OCI-LY1 (cell line): ENCODE measurements at regions not wholly inside any gene's neighbourhood (a gene's known extent, or its start where the extent isn't known, plus 50 kb on each side); places are given as distances from the start of the nearest gene placed in this dataset.

Source experiments
- H2AFZ ChIP-seq: fragments of 200-600 bp; sonication (generic), shearing (Covaris generic); 2 replicates; pipeline ENCODE4 v1.6.0; 2014; ENCODE audit warnings: antibody characterized with exemption, mild to moderate bottlenecking, low read length
- H3F3A ChIP-seq: fragments of 200-600 bp; sonication (generic), shearing (Covaris generic); 2 replicates; pipeline ENCODE4 v1.6.0; 2014; ENCODE audit warnings: mild to moderate bottlenecking, antibody characterized with exemption, low read length, moderate library complexity; ENCODE audit not compliant: insufficient read depth
- H3K27ac ChIP-seq: fragments of 200-600 bp; sonication (generic); 2 replicates; pipeline ENCODE4 v1.5.1; 2014; ENCODE audit warnings: low read length, mixed run types, mild to moderate bottlenecking, low read depth; ENCODE audit not compliant: poor library complexity, severe bottlenecking
- H3K27me3 ChIP-seq: fragments of 200-600 bp; sonication (generic); 2 replicates; pipeline ENCODE4 v1.6.0; 2014; ENCODE audit warnings: antibody characterized with exemption, mild to moderate bottlenecking, low read length, moderate library complexity; ENCODE audit not compliant: insufficient read depth
- H3K36me3 ChIP-seq: fragments of 200-600 bp; sonication (generic); 2 replicates; pipeline ENCODE4 v1.6.1; 2014; ENCODE audit warnings: mild to moderate bottlenecking, antibody characterized with exemption, low read length, moderate library complexity, mixed read lengths; ENCODE audit not compliant: insufficient read depth
- H3K4me1 ChIP-seq: fragments of 200-600 bp; sonication (generic); 2 replicates; pipeline ENCODE4 v1.5.1; 2014; ENCODE audit warnings: mild to moderate bottlenecking, low read length, moderate library complexity; ENCODE audit not compliant: insufficient read depth, severe bottlenecking
- H3K4me2 ChIP-seq: fragments of 200-600 bp; sonication (generic), shearing (Covaris generic); 2 replicates; pipeline ENCODE4 v1.6.1; 2014; ENCODE audit warnings: low read length
- H3K4me3 ChIP-seq: fragments of 200-600 bp; sonication (generic); 2 replicates; pipeline ENCODE4 v1.5.1; 2014; ENCODE audit warnings: low read length, low read depth, mild to moderate bottlenecking, mixed read lengths; ENCODE audit not compliant: poor library complexity, severe bottlenecking
- H3K79me2 ChIP-seq: fragments of 200-600 bp; shearing (Covaris generic); 2 replicates; pipeline ENCODE4 v1.6.1; 2016; ENCODE audit warnings: mixed run types, low read length, mixed read lengths; ENCODE audit not compliant: insufficient read depth
- H3K9ac ChIP-seq: fragments of 200-600 bp; sonication (generic), shearing (Covaris generic); 2 replicates; pipeline ENCODE4 v1.6.1; 2014; ENCODE audit warnings: mild to moderate bottlenecking, low read length, mixed read lengths
- H3K9me2 ChIP-seq: fragments of 200-600 bp; sonication (generic), shearing (Covaris generic); 2 replicates; pipeline ENCODE4 v1.6.1; 2014; ENCODE audit warnings: low read depth, mild to moderate bottlenecking, low read length, mixed read lengths
- H3K9me3 ChIP-seq: fragments of 200-600 bp; shearing (Covaris generic); 2 replicates; pipeline ENCODE4 v1.6.1; 2014; ENCODE audit warnings: low read length, mixed read lengths
- H4K20me1 ChIP-seq: fragments of 200-600 bp; sonication (generic), shearing (Covaris generic); 2 replicates; pipeline ENCODE4 v1.6.0; 2016; ENCODE audit warnings: mild to moderate bottlenecking, low read length; ENCODE audit not compliant: insufficient read depth
- EZH2 ChIP-seq: fragments of 200-600 bp; sonication (generic), shearing (Covaris generic); IDR thresholded peaks from 2 replicates; pipeline ENCODE4 v1.8.0; 2017; ENCODE audit warnings: borderline replicate concordance, mixed run types, mild to moderate bottlenecking, antibody characterized with exemption, low read length, moderate library complexity, mixed read lengths
- TF ChIP-seq, protein P1 (sequence below): fragments of 200-600 bp; sonication (generic), shearing (Covaris generic); IDR thresholded peaks from 2 replicates; pipeline ENCODE4 v1.5.1; 2017; ENCODE audit warnings: mild to moderate bottlenecking, antibody characterized with exemption, low read length, moderate library complexity, mixed read lengths

DNA sequence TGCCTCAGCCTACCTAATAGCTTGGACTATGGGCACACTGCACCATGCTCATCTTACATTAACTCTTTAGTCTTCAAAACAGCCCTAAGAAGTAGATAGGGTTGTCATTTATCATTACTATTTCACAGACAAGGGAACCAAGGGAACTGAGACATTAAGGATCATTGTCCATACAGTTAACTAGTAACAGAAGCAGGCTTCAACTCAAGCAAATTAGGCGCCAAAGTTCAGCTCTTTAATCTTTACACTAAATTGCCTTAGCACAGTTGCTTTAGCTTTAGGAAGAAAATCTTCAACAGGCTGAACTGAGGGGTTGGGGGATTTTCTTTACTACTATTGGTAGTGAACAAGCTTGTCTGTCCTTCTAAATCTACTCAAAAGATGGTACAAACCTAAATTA, 68.8 kb upstream of the CAND1 start:
- Histone ChIP-seq H3K9me2 (no peaks in the 10 kb centered on the region), H3K9me3 (no peaks in the 10 kb centered on the region), H3K4me1 (no peaks in the 10 kb centered on the region), H3K27ac (no peak overlapping the region), H3K79me2 (no peaks in the 10 kb centered on the region), H3K36me3 (no peaks in the 10 kb centered on the region), H2AFZ (no peak overlapping the region), H3K27me3 (no peaks in the 10 kb centered on the region), H3K9ac (no peak overlapping the region), H4K20me1 (no peaks in the 10 kb centered on the region), H3K4me2 (no peak overlapping the region), H3F3A (no peaks in the 10 kb centered on the region), H3K4me3 (no peak overlapping the region)
- TF ChIP-seq, protein P1, sequence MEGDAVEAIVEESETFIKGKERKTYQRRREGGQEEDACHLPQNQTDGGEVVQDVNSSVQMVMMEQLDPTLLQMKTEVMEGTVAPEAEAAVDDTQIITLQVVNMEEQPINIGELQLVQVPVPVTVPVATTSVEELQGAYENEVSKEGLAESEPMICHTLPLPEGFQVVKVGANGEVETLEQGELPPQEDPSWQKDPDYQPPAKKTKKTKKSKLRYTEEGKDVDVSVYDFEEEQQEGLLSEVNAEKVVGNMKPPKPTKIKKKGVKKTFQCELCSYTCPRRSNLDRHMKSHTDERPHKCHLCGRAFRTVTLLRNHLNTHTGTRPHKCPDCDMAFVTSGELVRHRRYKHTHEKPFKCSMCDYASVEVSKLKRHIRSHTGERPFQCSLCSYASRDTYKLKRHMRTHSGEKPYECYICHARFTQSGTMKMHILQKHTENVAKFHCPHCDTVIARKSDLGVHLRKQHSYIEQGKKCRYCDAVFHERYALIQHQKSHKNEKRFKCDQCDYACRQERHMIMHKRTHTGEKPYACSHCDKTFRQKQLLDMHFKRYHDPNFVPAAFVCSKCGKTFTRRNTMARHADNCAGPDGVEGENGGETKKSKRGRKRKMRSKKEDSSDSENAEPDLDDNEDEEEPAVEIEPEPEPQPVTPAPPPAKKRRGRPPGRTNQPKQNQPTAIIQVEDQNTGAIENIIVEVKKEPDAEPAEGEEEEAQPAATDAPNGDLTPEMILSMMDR = no peak
- TF ChIP-seq EZH2 = no peak

DNA sequence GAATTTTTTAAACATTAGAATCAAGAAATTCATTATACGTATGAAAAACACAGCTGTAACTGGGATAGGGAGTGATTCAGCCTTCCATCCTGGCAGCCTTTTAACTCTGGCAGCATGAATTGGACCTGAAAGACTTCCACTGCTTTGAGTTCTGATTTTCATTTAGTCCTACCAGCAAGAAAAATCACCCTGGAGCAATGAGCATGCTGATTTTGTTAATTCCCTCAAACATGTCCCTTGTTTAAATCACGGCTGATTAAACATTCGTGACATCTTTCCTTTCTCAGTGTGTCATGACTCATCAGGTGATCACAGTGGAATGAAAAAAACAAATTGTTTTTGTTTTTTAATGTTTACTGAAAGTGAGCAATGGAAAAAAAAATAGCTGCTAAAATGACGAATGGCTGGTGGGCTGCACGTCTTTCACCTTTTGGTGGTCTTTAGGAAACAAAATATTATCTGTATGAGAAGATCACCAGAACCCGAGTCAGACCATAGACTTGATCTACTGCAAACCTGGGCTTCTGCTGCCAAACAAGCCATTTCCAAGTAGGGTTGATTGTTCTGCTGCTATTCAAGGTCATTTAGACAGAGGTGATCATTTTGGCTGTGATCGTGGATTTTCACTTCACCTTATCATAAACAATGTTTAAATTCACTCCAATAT, 67.0 kb upstream of the CAND1 start:
- no peaks in the 10 kb centered on the region for H3K9me3 ChIP-seq
- H3K4me2 ChIP-seq = no peak overlapping the region
- H3K4me1 ChIP-seq = no peaks in the 10 kb centered on the region
- no peak for TF ChIP-seq EZH2
- TF ChIP-seq, protein P1 = no peak
- H3K27ac ChIP-seq = no peak overlapping the region
- H3F3A ChIP-seq = no peaks in the 10 kb centered on the region
- H3K9ac ChIP-seq = no peak overlapping the region
- no peaks in the 10 kb centered on the region for H3K79me2 ChIP-seq
- no peak overlapping the region for H2AFZ ChIP-seq
- no peaks in the 10 kb centered on the region for H3K9me2 ChIP-seq
- H4K20me1 ChIP-seq = no peaks in the 10 kb centered on the region
- H3K27me3 ChIP-seq = no peaks in the 10 kb centered on the region
- H3K36me3 ChIP-seq = no peaks in the 10 kb centered on the region
- no peak overlapping the region for H3K4me3 ChIP-seq

DNA sequence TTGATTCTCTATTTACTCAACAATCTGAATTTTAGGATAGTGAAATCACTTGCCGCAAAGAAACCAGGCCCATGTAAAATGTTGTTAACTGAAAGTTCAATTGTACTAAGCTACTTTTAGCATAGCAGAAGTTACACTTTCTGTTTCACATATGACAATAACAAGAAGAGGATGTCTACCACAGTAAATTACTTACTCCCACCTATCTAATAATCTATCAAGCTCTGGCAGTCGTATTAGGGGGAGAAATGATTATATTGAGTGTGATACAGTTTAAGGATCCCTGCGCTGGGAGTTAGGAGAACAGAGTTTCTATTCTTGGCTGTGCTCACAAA, 66.5 kb upstream of the CAND1 start:
- H3K36me3 ChIP-seq = no peaks in the 10 kb centered on the region
- H3K9me2 ChIP-seq = no peaks in the 10 kb centered on the region
- H3K27me3 ChIP-seq = no peaks in the 10 kb centered on the region
- TF ChIP-seq EZH2 = no peak
- TF ChIP-seq, protein P1 = no peak
- no peak overlapping the region for H3K9ac ChIP-seq
- no peaks in the 10 kb centered on the region for H3K9me3 ChIP-seq
- H3K4me2 ChIP-seq = no peak overlapping the region
- no peaks in the 10 kb centered on the region for H3K79me2 ChIP-seq
- H3K4me1 ChIP-seq = no peaks in the 10 kb centered on the region
- H2AFZ ChIP-seq = no peak overlapping the region
- H3K4me3 ChIP-seq = no peak overlapping the region
- no peaks in the 10 kb centered on the region for H3F3A ChIP-seq
- no peak overlapping the region for H3K27ac ChIP-seq
- H4K20me1 ChIP-seq = no peaks in the 10 kb centered on the region
